HG02798 (cell line): ENCODE measurements at regions not wholly inside any gene's neighbourhood (a gene's known extent, or its start where the extent isn't known, plus 50 kb on each side); places are given as distances from the start of the nearest gene placed in this dataset.
"Not testable (repeated sequence)": the region's sequence is repeated elsewhere in the genome, so short reads cannot be mapped to it uniquely, and the experiment has no call there.

ENCODE experiments used
- ATAC-seq: cut with Tn5 transposase; IDR thresholded peaks from one replicate; pipeline ENCODE4 v1.9.1; 2021; ENCODE audit warnings: mild to moderate bottlenecking; ENCODE audit not compliant: unreplicated experiment, poor library complexity

- ATAC-seq = no peak
Observed at GRCh38 chr12:46981622-46982021, 97.8 kb upstream of the PCED1B start.

GRCh38 chr12:46982629-46983392, 96.6 kb upstream of the PCED1B start:
- ATAC-seq = no peak

DNA sequence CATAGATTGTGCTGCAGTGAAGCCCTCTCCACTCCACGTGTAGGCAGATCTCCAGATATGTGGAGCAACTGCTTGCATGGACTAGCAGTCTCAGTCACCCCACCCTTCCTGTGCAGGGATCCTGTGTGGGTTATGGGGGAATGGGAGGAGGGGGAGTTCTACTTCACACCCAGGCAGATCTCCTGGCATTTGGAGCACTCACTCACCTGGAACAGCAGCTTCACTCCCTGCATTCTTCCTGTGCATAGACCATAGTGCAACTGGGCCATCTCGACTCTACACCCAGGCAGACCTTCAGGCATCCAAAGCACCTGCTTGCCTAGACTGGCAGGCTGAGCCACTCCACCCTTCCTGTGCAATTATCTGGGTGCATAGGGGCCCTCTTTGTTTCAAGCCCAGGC, 96.0 kb upstream of the PCED1B start:
- no peak for ATAC-seq

GRCh38 chr12:46983959-46984841, 95.2 kb upstream of the PCED1B start:
- peak; percentile 72 for ATAC-seq

- no peak for ATAC-seq
Observed at GRCh38 chr12:46985816-46986215, 93.6 kb upstream of the PCED1B start.

- not testable (repeated sequence) for ATAC-seq
Observed at GRCh38 chr12:46988122-46988521, 91.3 kb upstream of the PCED1B start.

- no peak for ATAC-seq
Observed at GRCh38 chr12:46990211-46990610, 89.2 kb upstream of the PCED1B start.

- not testable (repeated sequence) for ATAC-seq
Observed at GRCh38 chr12:46992051-46992450, 87.4 kb upstream of the PCED1B start.

- ATAC-seq = no peak
Observed at GRCh38 chr12:46998811-46999368, 80.5 kb upstream of the PCED1B start.

DNA sequence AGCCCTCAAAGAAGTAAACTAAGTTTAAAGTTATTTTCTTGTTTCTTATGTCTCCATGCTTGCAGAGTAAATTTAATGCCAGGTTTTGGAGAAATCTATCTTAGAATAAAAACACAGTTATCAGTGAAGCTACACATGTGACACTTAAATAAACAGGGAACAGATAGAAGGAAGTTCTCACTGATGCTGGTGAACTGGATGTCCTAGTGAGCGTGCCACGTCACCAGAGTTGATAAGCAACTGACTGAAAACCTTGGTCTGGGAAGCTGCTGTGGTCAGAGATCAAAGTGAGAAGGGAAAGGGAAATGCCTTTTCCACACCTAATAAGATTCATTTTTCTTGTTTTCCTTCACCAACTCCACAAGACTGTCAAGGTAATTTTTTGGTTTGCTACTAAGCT, 74.8 kb upstream of the PCED1B start:
- no peak for ATAC-seq

- no peak for ATAC-seq
Observed at GRCh38 chr12:47007048-47007447, 72.4 kb upstream of the PCED1B start.

GRCh38 chr12:47012552-47012951, 66.9 kb upstream of the PCED1B start:
- ATAC-seq = no peak

DNA sequence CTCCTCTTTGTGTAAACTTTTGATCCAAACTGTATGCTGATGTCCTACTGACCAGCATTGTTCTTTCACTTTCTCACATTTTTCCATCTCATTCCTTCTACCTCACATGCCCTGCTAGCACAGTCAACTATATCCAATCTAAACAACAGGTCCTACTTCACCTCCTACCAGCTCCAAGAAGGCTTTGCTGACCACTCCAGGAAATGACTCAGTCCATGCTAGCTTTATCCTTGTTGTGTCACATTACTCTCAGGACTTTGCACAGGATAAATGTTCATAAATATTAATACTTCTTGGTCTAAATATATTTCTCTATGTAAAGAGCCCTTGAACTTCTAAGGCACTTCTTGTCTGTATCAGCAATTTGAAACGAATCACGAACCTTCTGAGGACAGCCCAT, 64.9 kb upstream of the PCED1B start:
- no peak for ATAC-seq

DNA sequence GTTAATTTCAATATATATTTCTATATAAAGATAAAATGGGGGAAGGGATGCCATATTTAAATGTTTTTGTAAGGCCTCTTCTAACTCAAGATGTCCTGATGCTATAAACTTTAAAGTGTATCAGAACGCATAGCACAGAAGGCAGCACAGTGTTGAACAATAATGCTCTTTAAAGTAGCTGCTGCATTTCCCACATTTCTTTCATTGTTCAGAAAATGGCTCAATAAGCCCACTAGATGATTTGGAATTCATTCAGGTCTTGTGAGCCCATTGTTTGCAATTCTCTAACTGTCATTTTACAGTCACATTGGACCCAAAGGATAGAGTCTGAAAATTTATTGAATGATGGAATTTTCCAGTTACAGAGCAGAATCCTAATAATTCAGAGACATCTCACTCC, 64.0 kb upstream of the PCED1B start:
- no peak for ATAC-seq

DNA sequence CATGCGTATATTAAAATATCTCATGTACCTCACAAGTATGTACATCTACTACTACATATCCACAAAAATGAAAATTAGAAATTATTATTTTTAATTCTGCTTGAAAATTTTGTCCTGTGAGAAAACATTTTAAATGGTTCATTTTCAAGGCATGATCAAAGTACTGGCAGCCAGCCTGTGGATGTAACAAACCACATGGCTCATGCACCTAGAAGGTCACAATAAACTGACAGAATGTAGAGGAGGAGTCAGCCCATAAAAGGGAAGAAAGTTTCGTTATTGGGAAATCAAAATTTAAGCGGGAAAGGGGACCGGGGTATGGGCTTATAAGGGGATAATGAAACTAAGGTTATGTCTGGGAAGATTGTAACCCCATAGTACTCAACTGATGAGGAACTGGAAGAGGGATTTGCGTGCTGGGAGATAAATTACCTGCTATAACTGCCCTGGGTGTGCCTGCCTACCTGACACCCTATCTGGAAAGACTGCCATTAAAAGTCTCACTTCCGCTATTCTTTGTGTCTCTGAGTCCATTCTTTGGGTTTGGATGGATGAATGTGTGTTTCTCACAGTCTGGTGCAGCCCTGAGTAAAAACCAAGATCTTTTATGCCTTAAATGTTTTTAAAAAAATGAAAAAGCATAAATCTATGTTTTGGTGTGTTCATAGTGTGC, 62.2 kb upstream of the PCED1B start:
- no peak for ATAC-seq

GRCh38 chr12:47017901-47018475, 61.4 kb upstream of the PCED1B start:
- no peak for ATAC-seq

GRCh38 chr12:47020211-47020821, 59.1 kb upstream of the PCED1B start:
- ATAC-seq = no peak

DNA sequence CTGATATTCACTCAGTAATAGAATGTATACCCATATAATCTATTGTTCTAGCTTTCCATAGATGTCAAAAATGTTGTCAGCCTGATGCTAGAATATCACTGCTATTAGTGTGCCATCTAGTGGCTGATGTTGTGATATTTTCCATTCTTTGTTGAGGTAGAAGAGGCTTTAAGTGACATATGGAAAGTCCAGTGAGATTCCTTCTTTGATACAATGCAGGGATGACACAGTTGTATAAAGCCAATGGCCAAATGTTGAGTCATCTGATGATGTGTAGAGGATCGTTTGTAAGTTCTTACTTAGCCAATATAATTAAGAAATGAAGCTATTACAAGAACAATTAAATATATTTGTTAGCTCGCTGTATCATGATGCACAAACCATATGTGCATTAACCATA, 58.1 kb upstream of the PCED1B start:
- no peak for ATAC-seq

DNA sequence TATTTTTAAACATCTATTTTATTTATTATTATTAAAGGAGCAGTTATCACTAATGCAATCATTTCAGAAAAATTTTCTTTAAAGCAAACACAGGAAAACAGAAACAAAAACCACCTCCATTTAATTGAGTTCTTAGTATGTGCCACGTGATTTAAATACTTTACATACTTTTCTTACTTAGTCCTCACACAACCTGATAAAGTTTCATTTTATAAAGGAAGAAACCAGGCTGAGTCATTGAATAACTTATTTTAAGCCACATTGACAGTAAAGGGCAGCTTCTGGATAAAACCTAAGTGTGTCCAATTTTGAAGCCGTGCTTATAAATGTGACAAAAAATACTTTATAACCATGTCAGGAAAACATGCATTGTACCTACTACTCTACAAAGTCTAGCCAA, 57.1 kb upstream of the PCED1B start:
- no peak for ATAC-seq

DNA sequence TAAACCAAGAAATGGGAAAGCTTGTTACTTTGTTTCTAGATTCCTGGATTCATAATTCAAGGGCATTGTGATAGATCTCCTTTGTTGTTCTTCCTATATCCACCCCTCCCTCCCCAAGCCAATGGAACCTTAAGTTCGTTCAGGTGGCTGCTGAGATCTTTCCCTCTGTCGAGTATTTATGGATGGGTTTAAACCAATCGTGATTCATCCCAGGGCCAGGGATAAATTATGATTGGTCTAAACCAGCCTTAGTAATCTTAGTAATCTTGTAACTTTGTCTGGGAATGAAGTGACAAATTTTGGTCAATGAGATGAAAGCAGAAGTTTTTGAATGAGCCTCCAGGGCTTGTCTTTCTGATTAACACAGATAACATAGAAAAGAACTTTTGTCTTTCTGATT, 56.1 kb upstream of the PCED1B start:
- no peak for ATAC-seq
